NCI-H1105 (cell line): ENCODE measurements at regions not wholly inside any gene's neighbourhood (a gene's known extent, or its start where the extent isn't known, plus 50 kb on each side); places are given as distances from the start of the nearest gene placed in this dataset.

Experiments used
- DNase-seq: peaks from one replicate; lab custom pipeline; 2025; lab: John Stamatoyannopoulos, UW

DNA sequence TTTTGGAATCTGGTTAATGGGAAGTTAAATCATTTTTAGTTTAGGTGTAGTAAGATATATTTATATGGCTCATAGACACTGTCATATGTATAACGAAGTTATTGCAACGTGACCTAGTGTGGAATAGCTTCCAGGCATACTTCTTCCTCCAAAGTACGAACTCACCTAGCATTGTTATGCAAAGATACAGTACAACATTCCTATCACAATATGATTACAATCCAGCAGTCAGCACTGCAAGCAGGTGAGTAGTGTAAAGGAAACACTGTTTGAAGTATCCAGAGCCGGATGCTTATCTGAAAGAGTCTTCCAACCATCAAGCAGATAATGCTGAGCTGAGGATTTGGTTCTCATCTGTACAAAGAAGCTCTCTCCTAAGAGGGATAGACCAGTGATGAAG, 754.4 kb upstream of the IGFBP3 start:
- no peak for DNase-seq

DNA sequence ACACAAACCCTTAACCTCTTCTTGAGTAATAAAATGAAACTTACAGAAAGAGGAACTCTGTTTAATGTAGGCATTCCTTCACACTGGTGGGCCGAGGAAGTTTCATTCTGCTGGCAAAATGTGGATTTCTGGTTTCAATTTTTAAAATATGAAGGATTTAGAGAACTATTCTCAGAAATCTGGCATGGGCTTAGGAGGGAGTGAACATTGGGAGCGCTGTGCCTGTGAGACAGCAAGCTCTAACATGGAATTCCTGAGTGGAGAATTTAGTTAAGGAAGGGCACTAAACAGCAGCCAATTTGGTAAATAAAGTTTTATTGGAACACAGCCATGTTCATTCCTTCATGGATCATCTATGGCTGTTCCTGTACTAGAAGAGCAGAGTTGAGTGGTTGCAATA, 751.8 kb upstream of the IGFBP3 start:
- DNase-seq, result no peak

DNA sequence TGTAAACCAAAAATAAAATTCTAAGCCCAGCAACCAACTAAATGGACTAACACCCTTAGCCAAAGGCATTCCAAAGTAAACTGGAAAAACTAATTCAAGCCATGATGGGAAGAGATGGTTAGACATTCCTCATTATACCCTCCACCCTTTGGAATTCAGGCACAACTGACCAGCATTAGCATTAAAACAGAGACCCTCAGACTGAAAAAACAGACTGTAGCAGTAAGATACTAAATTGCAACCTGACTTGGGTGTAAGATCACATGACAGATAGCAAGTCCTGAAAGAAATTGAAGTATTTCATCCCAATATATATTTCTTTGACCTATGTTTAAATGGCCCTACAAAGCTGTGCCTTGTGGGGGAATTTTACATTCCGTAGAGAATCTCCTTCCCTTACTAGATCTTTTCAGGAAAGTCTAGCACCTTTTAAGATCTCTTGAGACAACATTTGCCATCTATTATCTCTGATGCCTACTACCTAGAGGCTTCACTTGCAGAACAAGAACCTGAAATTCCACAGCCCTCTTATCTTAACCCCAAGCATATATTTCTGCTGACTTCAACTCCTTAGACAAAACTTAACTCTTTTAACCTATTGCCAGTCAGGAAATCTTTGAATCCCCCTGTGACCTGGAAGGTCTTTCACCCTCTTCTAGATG, 750.2 kb upstream of the IGFBP3 start:
- DNase-seq, result no peak

DNA sequence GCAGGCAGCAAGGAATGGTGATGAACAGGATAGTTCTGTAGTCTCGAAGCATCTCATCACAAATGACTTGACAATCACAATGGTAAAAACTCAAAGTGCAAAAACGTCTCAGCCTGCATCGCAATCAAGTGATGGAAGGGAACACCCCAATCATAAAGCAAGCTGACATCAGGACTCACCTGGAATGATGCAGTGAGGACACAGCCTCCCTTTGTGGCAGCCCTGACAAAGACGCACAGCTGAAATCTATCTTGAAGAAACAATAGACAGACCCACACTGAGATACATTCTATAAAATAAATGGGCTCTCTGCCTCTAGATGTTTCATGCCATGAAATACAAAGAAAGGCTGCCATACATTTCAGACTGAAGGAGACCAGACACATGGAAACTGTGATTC, 748.0 kb upstream of the IGFBP3 start:
- no peak for DNase-seq

GRCh38 chr7:46664453-46664852, 743.4 kb upstream of the IGFBP3 start:
- DNase-seq, result no peak

GRCh38 chr7:46663025-46663424, 742.0 kb upstream of the IGFBP3 start:
- no peak for DNase-seq

GRCh38 chr7:46661431-46661830, 740.4 kb upstream of the IGFBP3 start:
- no peak for DNase-seq

GRCh38 chr7:46660402-46660980, 739.4 kb upstream of the IGFBP3 start:
- DNase-seq, result no peak

GRCh38 chr7:46658281-46658680, 737.2 kb upstream of the IGFBP3 start:
- DNase-seq, result no peak

DNA sequence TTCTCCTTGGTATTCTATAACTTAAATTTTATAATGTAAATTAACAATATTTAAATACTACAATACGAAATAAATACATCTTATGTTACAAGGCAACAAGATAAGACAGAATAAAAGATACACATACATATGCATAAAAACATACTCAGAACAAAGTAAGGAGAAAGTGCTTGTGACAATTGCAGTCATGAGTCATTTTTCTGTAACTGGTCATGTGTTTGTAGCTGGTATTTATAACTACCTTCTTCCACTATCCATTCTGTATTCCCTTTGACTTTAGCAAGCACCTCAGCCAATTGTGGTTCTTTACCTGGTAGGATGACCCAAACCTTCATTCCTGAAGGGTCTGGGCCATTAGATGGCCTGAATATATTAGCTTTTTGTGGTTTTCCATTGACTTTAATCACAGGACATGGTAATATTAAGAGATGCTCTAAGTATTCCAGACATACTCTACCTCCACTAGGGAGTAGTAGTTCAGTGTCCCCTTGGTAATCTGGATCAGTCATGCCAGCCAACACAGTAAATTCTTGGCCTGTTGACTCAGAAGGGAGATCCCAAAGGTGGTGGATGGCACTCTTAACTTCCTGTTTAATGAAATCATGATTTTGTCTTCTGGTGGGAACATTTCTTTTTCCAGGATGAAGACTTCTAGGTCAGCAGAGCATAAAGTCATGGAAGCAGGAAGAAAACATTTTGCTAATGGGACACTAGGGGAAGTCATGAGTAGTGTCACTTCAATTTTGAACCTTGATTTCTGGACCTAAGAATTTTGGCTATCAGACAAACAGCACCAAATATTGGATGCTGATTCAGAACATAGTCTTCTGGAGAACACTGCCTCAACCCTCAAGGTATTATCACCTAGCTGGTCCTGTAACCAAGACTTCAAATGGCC, 733.7 kb upstream of the IGFBP3 start:
- DNase-seq, result no peak

DNA sequence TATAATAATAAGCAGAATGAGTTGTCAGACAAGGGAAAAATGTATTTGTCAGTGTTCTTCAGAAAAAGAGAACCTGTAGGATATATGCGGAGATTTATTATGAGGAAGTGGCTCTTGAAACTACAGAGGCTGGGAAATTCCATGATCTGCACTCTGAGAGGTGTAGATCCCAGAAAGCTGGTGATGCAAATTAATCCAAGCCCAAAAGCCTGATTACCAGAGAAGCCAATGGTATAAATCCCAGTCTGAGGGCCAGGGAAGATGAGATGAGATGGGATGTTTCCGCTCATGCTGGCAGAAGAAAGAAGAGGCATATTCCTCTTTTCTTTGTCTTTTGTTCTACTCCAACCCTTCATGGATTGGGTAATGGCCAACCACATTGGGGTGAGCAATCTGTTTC, 732.8 kb upstream of the IGFBP3 start:
- no peak for DNase-seq

GRCh38 chr7:46652317-46652716, 731.2 kb upstream of the IGFBP3 start:
- no peak for DNase-seq

GRCh38 chr7:46651561-46652088, 730.6 kb upstream of the IGFBP3 start:
- DNase-seq, result no peak

DNA sequence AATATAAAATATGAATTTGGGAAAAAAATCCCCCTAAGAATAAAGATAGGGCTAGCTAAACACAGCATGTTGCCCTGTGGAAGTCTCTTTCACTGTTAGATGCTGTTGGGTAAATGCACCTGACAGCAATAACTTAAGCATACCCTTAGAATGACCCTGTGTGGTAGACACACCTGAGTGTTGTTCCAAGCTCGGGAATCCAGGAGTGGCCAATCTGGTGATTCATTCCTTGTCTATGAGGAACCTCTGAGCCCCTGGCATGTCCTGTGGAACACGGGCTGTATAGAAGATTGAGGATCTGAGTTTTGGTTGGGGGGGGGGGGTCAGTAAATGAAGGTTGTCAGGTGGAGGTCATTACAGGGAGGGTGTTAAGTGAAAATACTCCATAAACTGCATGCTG, 730.0 kb upstream of the IGFBP3 start:
- DNase-seq, result no peak

GRCh38 chr7:46649876-46650275, 728.8 kb upstream of the IGFBP3 start:
- DNase-seq, result no peak

GRCh38 chr7:46637793-46638735, 717.0 kb upstream of the IGFBP3 start:
- no peak for DNase-seq

- DNase-seq, result no peak
Measured at GRCh38 chr7:46636022-46636421, 715.0 kb upstream of the IGFBP3 start.

- DNase-seq, result no peak
Measured at GRCh38 chr7:46633630-46634240, 712.7 kb upstream of the IGFBP3 start.

- no peak for DNase-seq
Measured at GRCh38 chr7:46633200-46633599, 712.1 kb upstream of the IGFBP3 start.

GRCh38 chr7:46630031-46630430, 709.0 kb upstream of the IGFBP3 start:
- DNase-seq, result no peak

- no peak for DNase-seq
Measured at GRCh38 chr7:46628389-46628788, 707.3 kb upstream of the IGFBP3 start.
